Ovary (tissue), 7 donors: ENCODE measurements at regions not wholly inside any gene's neighbourhood (a gene's known extent, or its start where the extent isn't known, plus 50 kb on each side); places are given as distances from the start of the nearest gene placed in this dataset.

Source experiments
- DNase-seq, 5 donors: peaks; one replicate each; pipeline ENCODE4 v3.0.0-alpha.2; 2019 to 2020
- H3K27ac ChIP-seq, 2 donors: fragments of 200-600 bp; one replicate each; pipeline versions ENCODE4 v1.5.1 to v1.8.0; 2019 to 2022
- H3K27me3 ChIP-seq: fragments of 200-600 bp; one replicate; pipeline ENCODE4 v1.8.0; 2022
- H3K36me3 ChIP-seq: fragments of 200-600 bp; sonication (generic); one replicate; pipeline ENCODE4 v1.5.1; 2019
- H3K4me1 ChIP-seq: one replicate; pipeline ENCODE4 v1.8.1; 2013; ENCODE audit warnings: mild to moderate bottlenecking, moderate library complexity; ENCODE audit not compliant: insufficient read depth
- H3K4me3 ChIP-seq: fragments of 200-600 bp; sonication (generic); one replicate; pipeline ENCODE4 v1.5.1; 2017
- H3K9me3 ChIP-seq, 2 donors: fragments of 200-600 bp in 1 of 2; sonication (generic) in 1 of 2; one replicate each; pipeline versions ENCODE4 v1.5.1 to v1.8.1; 2013 to 2019; ENCODE audit warnings: mild to moderate bottlenecking in 1 of 2, moderate library complexity in 1 of 2
- CTCF ChIP-seq, 3 donors: fragments of 450-650 bp in 2 of 3; fragments of 200-600 bp in 1 of 3; IDR thresholded peaks; one replicate each; pipeline versions ENCODE4 v1.5.1 to v1.8.0; 2016 to 2022; ENCODE audit warnings: antibody characterized with exemption in 3 of 3, mild to moderate bottlenecking in 1 of 3
- EP300 ChIP-seq: sonication (generic); formaldehyde crosslinking; IDR thresholded peaks from one replicate; pipeline ENCODE4 v1.6.1; 2017; ENCODE audit warnings: antibody characterized with exemption
- POLR2A ChIP-seq: fragments of 450-650 bp; IDR thresholded peaks from one replicate; pipeline ENCODE4 v1.6.1; 2017; ENCODE audit warnings: antibody characterized with exemption, mild to moderate bottlenecking, moderate library complexity
- WGBS, 3 donors: extraction: QIAGEN DNeasy Blood & Tissue Kit in 1 of 3; methylation state at CpG; one replicate each; pipeline versions ENCODE4 v1.1.5 to v1.1.7; 2013 to 2017; 5-methylcytosine and 5-hydroxymethylcytosine counted together
- intact Hi-C, 4 donors: fragments of 100-400 bp; cut with DNase I; formaldehyde crosslinking; loops; one replicate each; pipeline versions ENCODE4 v1.11.0 to v1.15.1; 2022 to 2023
- donor health status: DM: no; HTN: no; CAD: no; lungs with moderate emphysema.
- donor health status: DM: no; HTN: no; CAD: no.
- donor health status: Bipolar disorder and iron deficiency.
- donor health status: DM: no; HTN: no; CAD: no.
- donor health status: DM: yes; HTN: yes; CAD: no.

- 73 to 76% (median 74%) methylated on average over 2 of the region's 2 CpGs for WGBS, 3 donors
- Histone ChIP-seq H3K4me3 (no peak overlapping the region), H3K4me1 (no peaks in the 10 kb centered on the region), H3K36me3 (no peaks in the 10 kb centered on the region), H3K27me3 (no peaks in the 10 kb centered on the region), H3K27ac (no peak overlapping the region), H3K9me3 (no peaks in the 10 kb centered on the region)
- intact Hi-C loops = no loop called here
- DNase-seq = no peak
- TF ChIP-seq EP300 (no peak), POLR2A (no peak), CTCF (IDR thresholded peaks at IDR 0.05) (no peak)
Measured at GRCh38 chr2:117702098-117702497, 112.4 kb upstream of the DDX18 start.

DNA sequence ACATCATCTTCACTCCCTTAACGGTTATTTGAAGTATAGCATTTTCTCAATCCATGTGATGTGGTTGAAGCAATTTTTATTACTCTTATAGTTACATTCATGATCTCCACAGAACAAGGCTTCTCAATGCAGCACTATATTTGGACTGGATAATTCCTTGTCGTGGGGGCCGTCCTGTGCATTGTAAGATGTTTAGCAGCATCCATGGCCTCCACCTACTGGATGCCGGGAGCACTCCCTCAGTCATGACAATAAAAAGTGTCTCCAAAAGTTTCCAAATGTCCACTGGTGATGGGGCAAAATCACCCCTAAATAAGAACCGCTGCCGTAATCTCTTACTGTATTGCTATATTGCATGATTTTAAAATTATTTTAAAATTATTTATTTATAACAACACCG is 110.6 kb upstream of the DDX18 start:
- intact Hi-C loops = no loop called here
- WGBS, 3 donors = 70 to 74% (median 70%) methylated on average over 7 of the region's 7 CpGs
- Histone ChIP-seq H3K27me3 (no peaks in the 10 kb centered on the region), H3K9me3 (no peaks in the 10 kb centered on the region), H3K4me1 (no peaks in the 10 kb centered on the region), H3K36me3 (no peaks in the 10 kb centered on the region), H3K4me3 (no peak overlapping the region), H3K27ac (no peak overlapping the region)
- TF ChIP-seq EP300 = no peak
- no peak for TF ChIP-seq POLR2A
- TF ChIP-seq CTCF (IDR thresholded peaks at IDR 0.05) = no peak
- DNase-seq = no peak

DNA sequence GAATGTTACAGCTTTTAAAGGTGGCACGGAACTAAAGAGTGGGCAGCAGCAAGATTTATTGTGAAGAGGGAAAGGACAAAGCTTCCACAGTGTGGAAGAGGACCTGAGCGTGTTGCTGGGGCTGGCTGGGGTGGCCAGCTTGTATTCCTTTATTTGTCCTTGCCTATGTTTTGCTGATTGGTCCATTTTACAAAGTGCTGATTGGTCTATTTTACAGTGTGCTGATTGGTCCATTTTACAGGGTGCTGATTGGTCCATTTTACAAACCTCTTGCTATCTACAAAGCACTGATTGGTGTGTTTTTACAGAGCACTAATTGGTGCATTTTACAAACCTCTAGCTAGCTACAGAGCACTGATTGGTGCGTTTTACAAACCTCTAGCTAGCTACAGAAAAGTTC is 109.7 kb upstream of the DDX18 start:
- H3K9me3 ChIP-seq = no peaks in the 10 kb centered on the region
- H3K4me3 ChIP-seq = no peak overlapping the region
- no peaks in the 10 kb centered on the region for H3K27me3 ChIP-seq
- TF ChIP-seq POLR2A (no peak), CTCF (IDR thresholded peaks at IDR 0.05) (no peak), EP300 (no peak)
- H3K4me1 ChIP-seq = no peaks in the 10 kb centered on the region
- intact Hi-C loops = no loop called here
- H3K27ac ChIP-seq = no peak overlapping the region
- 70 to 77% (median 71%) methylated on average over 3 of the region's 3 CpGs for WGBS, 3 donors
- DNase-seq = no peak
- no peaks in the 10 kb centered on the region for H3K36me3 ChIP-seq

DNA sequence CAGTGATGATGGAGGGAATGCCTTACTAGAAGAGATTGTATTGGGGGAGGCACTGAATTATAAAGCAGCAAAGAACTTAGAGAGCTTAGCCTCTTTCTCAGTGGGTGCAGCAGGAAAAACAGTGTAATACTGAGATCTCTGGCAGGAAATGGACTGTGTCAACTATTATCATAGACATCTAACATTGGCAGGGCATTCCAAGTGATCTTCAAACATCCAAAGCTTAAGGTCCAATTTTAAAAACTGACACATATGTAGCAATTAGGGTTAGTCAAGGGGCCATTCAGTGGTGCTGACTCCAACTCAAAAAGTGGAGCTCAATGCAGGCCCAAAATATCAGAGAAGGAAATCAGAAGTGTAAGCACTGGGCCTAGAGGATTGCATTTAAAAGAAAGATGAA is 106.6 kb upstream of the DDX18 start:
- intact Hi-C loops = no loop called here
- no peak for TF ChIP-seq EP300
- TF ChIP-seq POLR2A = no peak
- TF ChIP-seq CTCF (IDR thresholded peaks at IDR 0.05) = no peak

GRCh38 chr2:117712684-117713083 is 101.8 kb upstream of the DDX18 start:
- Histone ChIP-seq H3K27me3 (no peaks in the 10 kb centered on the region), H3K4me1 (no peaks in the 10 kb centered on the region), H3K27ac (no peak overlapping the region), H3K9me3 (no peaks in the 10 kb centered on the region), H3K36me3 (no peaks in the 10 kb centered on the region), H3K4me3 (no peak overlapping the region)
- intact Hi-C loops = no loop called here
- whole genome bisulfite sequencing, 3 donors = 75 to 88% (median 79%) methylated on average over 2 of the region's 2 CpGs
- TF ChIP-seq POLR2A (no peak), EP300 (no peak), CTCF (IDR thresholded peaks at IDR 0.05) (no peak)
- no peak for DNase-seq

More for the DNA sequence above, 106.6 kb upstream of the DDX18 start:
- no peaks in the 10 kb centered on the region for H3K27me3 ChIP-seq
- DNase-seq = no peak
- H3K4me1 ChIP-seq = no peaks in the 10 kb centered on the region
- no peak overlapping the region for H3K4me3 ChIP-seq
- H3K27ac ChIP-seq = no peak overlapping the region
- H3K9me3 ChIP-seq = no peaks in the 10 kb centered on the region
- H3K36me3 ChIP-seq = no peaks in the 10 kb centered on the region
